ENCODE measurements at regions not wholly inside any gene's neighbourhood (a gene's known extent, or its start where the extent isn't known, plus 50 kb on each side); places are given as distances from the start of the nearest gene placed in this dataset.
A peak's percentile ranks its signal among the peaks of the same experiment; 100 is the strongest.

GRCh38 chr5:105931881-105932421 is 1738.8 kb downstream of the EFNA5 start:
- TF ChIP-seq JUND (IDR thresholded peaks at IDR 0.05): peak; percentile 28; the same call in 1 of the 2 replicates
- no peak for TF ChIP-seq SIN3A (IDR thresholded peaks at IDR 0.05; ENCODE audit: borderline replicate concordance, low read depth, low read length)
- no peak for TF ChIP-seq CTCF (IDR thresholded peaks at IDR 0.05)
- TF ChIP-seq USF2 (IDR thresholded peaks at IDR 0.05; ENCODE audit: borderline replicate concordance, low read depth, low read length): no peak
